ENCODE measurements at regions not wholly inside any gene's neighbourhood (a gene's known extent, or its start where the extent isn't known, plus 50 kb on each side); places are given as distances from the start of the nearest gene placed in this dataset.
A peak's percentile ranks its signal among the peaks of the same experiment; 100 is the strongest.
"Not testable (repeated sequence)": the region's sequence is repeated elsewhere in the genome, so short reads cannot be mapped to it uniquely, and the experiment has no call there.

GRCh38 chr13:22893777-22894176, 287.0 kb upstream of the SGCG start:
- DNase-seq (ENCODE audit: low spot score), result no peak

DNA sequence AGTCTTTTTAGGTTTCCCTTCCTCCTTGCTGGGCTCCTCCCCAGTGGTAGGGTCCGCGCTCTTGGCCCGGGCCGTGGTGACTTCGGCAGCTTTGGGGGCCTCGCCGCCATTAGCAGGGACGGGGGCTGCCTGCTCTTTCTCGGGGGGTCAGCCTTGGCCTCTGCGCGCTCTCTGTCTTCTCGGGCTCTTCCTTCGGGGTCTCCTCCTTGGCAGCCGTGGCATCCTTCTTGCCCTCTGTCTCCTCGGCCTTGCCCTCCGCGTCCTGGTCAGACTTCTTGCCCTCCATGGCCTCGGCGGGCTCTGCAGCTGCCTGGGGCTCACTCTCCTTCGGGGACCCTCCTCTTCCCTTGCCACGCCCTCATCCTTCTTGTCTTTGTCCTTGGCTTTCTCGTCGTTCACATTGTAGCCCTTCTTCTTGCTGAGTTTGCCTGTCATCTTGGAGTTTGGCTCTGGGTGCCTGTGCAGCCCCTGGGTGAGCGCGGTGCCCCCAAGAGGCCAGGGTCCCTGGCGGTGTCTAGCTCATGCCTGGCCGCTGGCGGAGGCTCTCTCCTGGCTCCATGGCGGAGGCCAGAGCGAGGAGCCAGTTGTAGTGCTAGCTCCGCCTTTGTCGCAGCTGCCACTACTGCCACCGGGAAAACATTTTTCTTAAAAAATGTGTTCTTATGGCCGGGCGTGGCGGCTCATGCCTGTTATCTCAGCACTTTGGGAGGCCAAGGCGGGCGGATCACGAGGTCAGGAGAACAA, 283.0 kb upstream of the SGCG start:
- no peak for DNase-seq (ENCODE audit: low spot score)

DNA sequence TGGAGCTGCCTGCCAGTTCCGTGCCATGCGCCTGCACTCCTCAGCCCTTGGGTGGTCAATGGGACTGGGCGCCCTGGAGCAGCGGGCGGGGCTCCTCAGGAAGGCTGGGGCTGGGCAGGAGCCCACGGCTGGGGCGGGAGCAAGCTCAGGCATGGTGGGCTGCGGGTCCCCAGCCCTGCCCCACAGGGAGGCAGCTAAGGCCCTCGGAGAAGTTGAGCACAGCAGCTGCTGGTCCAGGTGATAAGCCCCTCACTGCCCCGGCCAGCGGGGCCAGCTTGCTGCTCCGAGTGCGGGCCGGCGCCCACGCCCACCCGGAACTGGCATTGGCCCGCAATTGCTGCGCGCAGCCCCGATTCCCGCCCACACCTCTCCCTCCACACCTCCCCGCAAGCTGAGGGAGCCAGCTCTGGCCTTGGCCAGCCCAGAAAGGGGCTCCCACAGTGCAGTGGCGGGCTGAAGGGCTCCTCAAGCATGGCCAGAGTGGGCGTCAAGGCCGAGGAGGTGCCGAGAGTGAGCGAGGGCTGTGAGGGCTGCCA, 280.3 kb upstream of the SGCG start:
- DNase-seq (ENCODE audit: low spot score), result not testable (repeated sequence)

GRCh38 chr13:22903301-22903700, 277.5 kb upstream of the SGCG start:
- no peak for DNase-seq (ENCODE audit: low spot score)

DNA sequence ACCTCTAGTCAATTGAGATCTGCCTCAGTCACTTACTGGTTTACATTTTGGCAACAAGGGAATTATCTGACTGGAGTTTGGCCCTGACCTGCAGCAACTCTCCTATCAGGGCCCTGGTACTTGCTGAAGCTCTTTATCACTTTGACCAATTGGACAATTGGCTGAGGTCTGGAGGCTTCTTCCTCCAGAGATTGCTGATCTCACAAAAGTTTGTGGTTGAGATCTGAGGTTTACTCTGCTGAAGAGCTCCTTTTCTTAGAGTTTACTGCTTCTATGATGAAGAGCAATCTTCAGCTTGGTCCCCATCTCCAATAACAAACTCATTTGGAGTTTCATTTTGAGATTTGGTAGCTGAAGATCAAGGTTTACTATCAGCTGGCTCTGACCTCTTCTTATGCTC, 276.9 kb upstream of the SGCG start:
- peak; percentile 20 for DNase-seq (ENCODE audit: low spot score)

DNA sequence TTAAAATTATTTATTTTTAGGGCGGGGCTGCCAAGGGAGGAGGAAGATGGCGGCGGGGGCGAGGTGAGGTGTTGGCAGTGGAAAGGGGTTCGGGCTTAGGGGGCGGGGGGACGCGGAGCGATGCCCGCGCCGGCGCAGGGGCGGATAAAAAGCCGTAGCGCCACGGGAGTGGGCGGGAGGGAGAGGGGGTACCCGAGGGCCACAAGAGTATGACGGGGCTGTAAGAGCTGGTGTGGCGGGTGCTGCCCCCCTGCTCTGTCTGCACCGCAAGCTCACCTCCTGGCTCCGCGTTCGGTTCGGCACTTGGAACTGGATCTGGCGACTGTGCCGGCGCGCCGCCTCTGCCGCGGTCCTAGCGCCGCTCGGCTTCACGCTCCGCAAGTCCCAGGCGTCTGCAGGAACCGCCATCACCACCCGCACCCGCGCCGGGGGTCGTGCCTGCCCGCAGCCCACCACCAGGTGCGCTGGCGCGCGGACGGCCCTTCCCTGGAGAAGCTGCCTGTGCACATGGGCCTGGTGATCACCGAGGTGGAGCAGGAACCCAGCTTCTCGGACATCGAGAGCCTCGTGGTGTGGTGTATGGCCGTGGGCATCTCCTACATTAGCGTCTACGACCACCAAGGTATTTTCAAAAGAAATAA, 265.2 kb upstream of the SGCG start:
- no peak for DNase-seq (ENCODE audit: low spot score)

DNA sequence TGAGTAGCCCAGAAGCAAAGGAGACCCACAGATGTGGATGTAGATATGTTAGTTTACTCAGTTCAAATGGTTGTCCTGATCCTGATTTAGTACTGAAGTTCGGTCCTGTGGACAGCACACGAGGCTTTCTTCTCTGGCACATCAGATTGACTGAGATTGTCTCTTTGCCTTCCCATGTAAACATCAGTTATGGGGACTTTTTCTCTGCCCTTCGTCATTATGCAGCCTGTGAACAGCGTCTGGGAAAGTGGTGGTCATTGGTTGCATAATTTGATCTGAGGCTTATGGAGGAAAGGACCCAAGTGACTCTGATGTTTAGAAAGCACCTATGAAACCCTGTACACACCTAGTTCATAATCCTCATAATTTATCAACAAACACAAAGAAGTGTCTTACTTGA, 264.5 kb upstream of the SGCG start:
- not testable (repeated sequence) for DNase-seq (ENCODE audit: low spot score)

DNA sequence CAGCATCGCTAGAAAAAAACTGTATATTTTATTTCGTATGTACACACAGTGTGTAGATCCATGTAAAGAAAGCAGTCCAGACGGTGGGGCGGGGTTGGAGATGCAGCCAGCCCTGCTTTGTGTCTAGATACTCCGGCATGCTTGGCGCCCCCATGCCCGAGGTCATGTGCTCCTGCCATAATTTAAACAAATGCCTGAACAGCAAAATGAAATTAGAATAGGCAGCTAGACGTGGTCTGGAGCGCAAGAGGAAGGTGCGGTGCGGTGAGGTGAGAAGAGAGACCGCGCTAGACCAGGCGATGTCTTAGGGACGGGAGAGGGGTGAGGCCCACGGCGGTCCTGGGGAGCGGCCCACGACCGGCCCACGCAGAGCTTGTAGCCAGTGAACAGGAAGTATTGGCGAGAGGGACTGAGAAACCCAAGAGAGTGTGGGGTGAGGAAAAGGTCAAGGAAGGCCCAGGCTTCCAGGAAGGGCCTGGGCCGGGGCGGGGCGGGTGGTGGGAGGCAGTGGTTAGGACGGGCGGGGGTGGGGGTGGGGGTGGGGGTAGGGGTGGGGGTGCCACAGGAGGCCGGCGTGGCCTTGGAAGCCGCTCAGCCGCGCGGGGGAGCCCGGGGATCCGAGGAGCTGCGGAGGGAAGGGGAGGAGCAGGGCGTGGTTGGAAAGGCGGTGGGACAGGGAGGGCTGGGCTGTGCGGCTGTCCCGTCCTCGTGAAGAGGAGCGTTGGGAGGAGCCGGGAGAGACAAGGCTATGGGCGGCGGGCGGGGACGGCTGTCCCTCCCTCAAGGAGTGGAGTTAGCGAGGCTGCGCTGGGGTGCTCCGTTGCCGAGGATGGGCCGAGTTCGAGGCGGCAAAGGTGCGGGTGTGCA, 254.7 kb upstream of the SGCG start:
- no peak for DNase-seq (ENCODE audit: low spot score)

DNA sequence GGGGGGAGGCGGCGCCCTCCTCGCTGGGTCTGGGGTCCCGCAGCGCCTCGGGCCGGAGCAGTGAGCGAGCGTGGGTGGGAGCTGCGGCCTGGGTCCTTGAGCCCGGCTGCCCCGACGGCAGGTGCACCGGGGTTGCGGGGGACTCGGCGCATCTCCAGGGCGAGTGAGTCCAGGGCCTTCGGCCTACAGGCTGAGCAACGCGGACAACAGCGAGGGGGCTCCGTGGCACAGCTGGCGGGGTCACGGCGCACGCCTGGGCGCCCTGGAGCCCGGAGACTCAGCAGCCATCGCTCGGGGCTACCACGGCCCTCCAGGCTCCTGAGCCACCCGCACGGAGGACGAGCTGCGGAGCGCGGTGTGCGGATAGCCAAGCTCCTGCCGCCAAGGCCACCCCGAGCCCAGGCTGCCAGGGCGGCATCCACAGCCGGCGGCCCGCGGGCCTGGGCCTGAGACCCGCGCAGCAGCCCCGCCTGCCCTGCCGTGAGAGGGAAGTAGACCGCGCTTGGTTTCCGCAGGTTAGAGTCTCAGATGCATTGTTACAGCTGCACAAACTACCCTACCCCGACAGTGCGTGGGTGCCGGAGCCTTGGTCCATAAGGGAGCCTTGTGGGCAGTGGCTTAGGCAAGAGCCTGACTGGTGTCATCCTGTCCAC, 253.9 kb upstream of the SGCG start:
- no peak for DNase-seq (ENCODE audit: low spot score)

- DNase-seq (ENCODE audit: low spot score), result not testable (repeated sequence)
Measured at GRCh38 chr13:22927845-22928244, 252.9 kb upstream of the SGCG start.

DNA sequence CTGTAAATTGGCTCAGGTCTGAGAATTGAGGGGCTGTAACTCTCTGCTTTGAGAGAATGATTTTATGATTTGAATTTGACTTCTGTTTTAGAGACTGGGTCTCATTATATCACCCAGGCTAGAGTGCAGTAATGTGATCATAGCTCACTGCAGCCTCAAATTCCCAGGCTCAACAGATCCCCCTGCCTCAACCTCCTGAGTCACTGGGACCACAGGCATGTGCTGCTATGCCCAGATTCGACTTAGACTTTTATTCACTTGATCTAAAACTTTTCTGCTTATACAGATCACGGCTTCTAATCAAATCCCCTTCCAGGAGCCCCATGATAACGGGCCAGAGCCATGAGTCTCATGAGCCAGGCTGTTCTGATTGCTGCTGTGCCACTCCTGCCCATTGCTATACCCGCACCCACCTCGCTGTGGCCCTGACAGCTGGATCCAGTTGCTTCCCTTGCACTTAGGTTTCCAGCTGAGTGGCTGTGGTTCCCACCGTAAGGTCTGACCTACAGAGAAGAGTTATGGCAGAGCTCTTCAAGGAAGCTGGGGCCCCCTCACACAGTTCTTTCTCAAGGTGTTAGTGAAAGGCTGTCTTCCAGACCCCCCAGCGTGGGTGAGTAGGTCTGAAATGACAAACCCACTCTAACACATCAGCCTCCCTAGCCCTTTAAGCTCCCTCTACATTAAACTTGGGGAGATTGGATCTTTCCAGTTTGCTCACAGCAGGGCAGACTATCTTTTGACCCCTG, 251.2 kb upstream of the SGCG start:
- no peak for DNase-seq (ENCODE audit: low spot score)

DNA sequence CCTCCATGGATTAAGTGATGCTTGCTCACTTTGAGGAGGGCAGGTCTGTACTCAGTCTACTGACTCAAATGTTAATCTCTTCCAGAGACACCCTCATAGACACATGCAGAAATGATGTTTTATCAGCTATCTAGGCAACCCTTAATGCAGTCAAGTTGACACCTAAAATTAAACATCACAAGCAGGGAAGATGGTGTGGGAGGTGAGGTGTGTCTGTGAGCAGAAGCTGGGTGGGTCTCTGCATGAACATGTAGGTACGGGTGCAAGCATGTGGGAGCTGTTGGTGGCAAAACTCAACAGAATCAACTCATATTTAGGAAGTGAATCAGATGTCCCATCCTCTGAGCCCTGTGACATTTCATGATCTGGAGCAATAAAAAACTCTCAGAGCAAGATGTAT, 249.2 kb upstream of the SGCG start:
- no peak for DNase-seq (ENCODE audit: low spot score)

DNA sequence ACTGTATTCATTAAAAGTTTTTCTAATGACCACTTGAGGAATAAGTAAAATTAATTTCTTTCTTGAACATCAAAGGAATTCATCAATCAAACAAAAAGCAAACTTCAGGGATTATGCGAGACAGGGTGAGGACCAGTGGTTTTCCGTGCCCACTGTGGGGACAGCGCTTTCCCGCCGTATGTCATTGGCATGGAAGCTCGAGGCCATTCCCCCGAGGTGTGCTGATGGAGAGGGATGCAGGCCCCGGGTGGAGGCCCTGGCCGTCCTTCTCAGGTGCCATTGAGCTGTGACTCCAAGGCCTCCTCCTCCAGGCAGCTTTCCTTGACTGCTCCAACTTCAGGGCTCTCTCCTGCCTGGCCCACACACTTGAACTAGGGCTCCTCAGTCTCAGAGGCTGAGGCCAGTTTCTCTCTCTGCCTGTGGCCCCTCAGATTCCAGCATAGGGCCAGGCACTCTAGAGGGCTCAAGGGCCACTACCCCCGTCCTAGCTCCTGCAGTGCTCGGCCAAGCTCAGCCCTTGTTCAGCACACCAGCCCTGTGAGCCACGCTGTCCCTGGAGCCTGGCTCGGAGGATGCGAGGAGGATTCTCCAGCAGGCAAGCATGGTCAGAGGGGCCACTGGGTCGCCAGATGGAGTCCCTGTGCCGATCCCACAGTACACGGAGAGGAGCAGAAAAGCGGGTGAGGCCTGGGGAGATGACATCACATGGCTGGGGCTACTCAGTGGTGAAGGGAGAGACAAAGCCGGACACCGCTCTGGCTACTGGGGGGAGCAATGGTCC, 248.0 kb upstream of the SGCG start:
- not testable (repeated sequence) for DNase-seq (ENCODE audit: low spot score)

DNA sequence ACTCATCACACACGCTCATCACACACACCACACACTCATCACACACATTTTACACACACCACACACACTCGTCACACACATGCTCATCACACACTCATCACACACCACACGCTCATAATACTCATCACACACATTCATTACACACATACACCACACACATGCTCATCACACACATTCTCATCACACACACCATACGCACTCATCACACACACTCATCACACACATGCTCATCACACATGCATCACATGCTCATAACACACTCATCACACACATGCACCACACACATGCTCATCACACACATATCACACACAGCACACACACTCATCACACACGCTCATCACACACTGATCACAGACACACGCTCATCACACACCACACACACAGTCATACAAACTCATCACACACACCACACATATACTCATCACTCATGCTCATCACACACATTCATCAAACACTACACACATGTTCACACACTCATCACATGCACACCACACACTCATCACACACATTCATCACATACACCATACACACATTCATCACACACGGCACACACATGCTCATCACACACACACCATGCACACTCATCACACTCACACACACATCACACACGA, 247.1 kb upstream of the SGCG start:
- DNase-seq (ENCODE audit: low spot score), result no peak

- DNase-seq (ENCODE audit: low spot score), result no peak
Measured at GRCh38 chr13:22934744-22935523, 245.8 kb upstream of the SGCG start.

DNA sequence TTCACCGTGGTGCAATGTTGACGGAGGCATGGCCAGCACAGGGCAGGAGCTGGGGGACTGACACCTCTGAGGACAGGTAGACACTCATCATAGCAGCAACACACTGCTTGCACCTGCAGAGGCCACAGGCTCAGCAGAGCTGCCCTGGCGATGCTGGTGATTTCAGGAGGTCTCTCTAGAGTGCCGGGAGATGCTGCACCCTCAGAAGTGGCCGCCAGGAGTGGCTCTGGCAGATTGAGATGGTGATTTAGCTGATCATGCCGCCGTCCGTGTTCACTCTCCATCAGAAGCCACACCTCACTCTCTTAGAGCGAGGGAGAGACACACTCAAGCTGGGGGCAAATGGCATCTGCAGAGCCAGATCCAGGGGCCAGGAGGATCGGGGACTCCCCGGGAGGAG, 244.6 kb upstream of the SGCG start:
- DNase-seq (ENCODE audit: low spot score), result no peak

DNA sequence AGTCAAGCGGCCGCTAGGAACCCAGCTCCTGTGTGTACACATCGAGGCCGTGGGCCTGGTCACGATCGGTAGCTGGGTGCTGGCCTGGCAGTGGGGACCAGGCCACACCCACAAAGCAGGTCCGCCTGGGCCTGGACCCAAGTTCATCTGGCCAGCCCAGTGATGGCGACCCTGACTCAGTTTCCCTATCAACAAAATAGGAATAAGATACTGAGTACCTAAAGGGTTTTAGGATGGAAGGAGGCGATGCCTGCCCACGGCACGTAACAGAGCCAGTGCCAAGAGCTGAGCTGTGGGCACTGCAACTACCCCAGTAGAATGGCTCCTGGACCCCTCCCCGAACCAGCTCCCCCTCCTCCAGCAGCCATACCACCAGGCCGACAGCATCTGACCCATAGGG, 243.5 kb upstream of the SGCG start:
- DNase-seq (ENCODE audit: low spot score), result no peak

DNA sequence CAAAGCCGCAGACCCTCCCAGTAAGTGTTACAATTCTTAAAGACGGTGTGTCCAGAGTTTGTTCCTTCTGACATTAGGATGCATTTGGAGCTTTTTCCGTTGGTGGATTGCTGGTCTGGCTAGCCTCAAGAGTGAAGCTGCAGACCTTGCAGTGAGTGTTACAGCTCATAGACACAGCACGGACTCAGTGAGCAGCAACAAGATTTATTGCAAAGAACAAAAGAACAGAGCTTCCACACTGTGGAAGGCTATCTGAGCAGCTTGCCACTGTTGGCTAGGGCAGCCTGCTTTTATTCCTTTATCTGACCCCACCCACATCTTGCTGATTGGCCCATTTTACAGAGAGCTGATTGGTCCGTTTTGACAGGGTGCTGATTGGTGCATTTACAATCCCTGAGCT, 242.8 kb upstream of the SGCG start:
- DNase-seq (ENCODE audit: low spot score), result no peak

GRCh38 chr13:22938576-22938975, 242.2 kb upstream of the SGCG start:
- DNase-seq (ENCODE audit: low spot score), result no peak

Measured in pons (tissue), 1 donor.